ENCODE measurements at regions not wholly inside any gene's neighbourhood (a gene's known extent, or its start where the extent isn't known, plus 50 kb on each side); places are given as distances from the start of the nearest gene placed in this dataset.

- no peaks in the 10 kb centered on the region for H3K36me3 ChIP-seq (ENCODE audit: insufficient read depth, low read length)
- no peaks in the 10 kb centered on the region; the same call in 1 of the 2 replicates for H3K9me3 ChIP-seq (ENCODE audit: insufficient read depth, low read depth, low read length)
- H2AFZ ChIP-seq (ENCODE audit: low read length): no peak overlapping the region
- TF ChIP-seq CTCF (conservative IDR thresholded peaks at IDR 0.05; ENCODE audit: low read length) (no peak), EZH2phosphoT487 (IDR thresholded peaks at IDR 0.05; ENCODE audit: borderline replicate concordance) (no peak)
- no peaks in the 10 kb centered on the region for H3K27me3 ChIP-seq (ENCODE audit: insufficient read depth, low read length, poor library complexity, severe bottlenecking)
- H3F3A ChIP-seq (ENCODE audit: low read depth): no peaks in the 10 kb centered on the region
- H3K4me3 ChIP-seq (ENCODE audit: low read length, poor library complexity, severe bottlenecking): no peak overlapping the region
- no peaks in the 10 kb centered on the region for H3K4me1 ChIP-seq (ENCODE audit: insufficient read depth, low read length, poor library complexity, severe bottlenecking)
- no peaks in the 10 kb centered on the region for H3K79me2 ChIP-seq (ENCODE audit: insufficient read depth, low read length)
- no peak overlapping the region for H3K9ac ChIP-seq (ENCODE audit: low read depth, low read length, poor library complexity, severe bottlenecking)
- no peak overlapping the region for H3K4me2 ChIP-seq (ENCODE audit: low read depth, low read length, poor library complexity, severe bottlenecking)
- H3K9me2 ChIP-seq (replicated peaks; ENCODE audit: low read depth, low read length): no peaks in the 10 kb centered on the region
- H4K20me1 ChIP-seq (ENCODE audit: insufficient read depth, low read length, poor library complexity, severe bottlenecking): no peaks in the 10 kb centered on the region
Observed at GRCh38 chr7:4399596-4399995, 282.5 kb upstream of the FOXK1 start.

GRCh38 chr7:4406288-4407058, 275.6 kb upstream of the FOXK1 start:
- Histone ChIP-seq H3K4me2 (ENCODE audit: low read depth, low read length, poor library complexity, severe bottlenecking) (no peak overlapping the region), H3K9me3 (ENCODE audit: insufficient read depth, low read depth, low read length) (no peaks in the 10 kb centered on the region), H3K9me2 (replicated peaks; ENCODE audit: low read depth, low read length) (no peaks in the 10 kb centered on the region), H3K9ac (ENCODE audit: low read depth, low read length, poor library complexity, severe bottlenecking) (no peak overlapping the region), H3K4me3 (ENCODE audit: low read length, poor library complexity, severe bottlenecking) (no peak overlapping the region), H2AFZ (ENCODE audit: low read length) (no peak overlapping the region), H3K27me3 (ENCODE audit: insufficient read depth, low read length, poor library complexity, severe bottlenecking) (no peaks in the 10 kb centered on the region), H3K4me1 (ENCODE audit: insufficient read depth, low read length, poor library complexity, severe bottlenecking) (no peaks in the 10 kb centered on the region), H3K36me3 (ENCODE audit: insufficient read depth, low read length) (no peaks in the 10 kb centered on the region), H3F3A (ENCODE audit: low read depth) (no peaks in the 10 kb centered on the region), H3K79me2 (ENCODE audit: insufficient read depth, low read length) (no peaks in the 10 kb centered on the region), H4K20me1 (ENCODE audit: insufficient read depth, low read length, poor library complexity, severe bottlenecking) (no peaks in the 10 kb centered on the region)
- TF ChIP-seq CTCF (conservative IDR thresholded peaks at IDR 0.05; ENCODE audit: low read length) (no peak), EZH2phosphoT487 (IDR thresholded peaks at IDR 0.05; ENCODE audit: borderline replicate concordance) (no peak)

- Histone ChIP-seq H4K20me1 (ENCODE audit: insufficient read depth, low read length, poor library complexity, severe bottlenecking) (no peaks in the 10 kb centered on the region), H3F3A (ENCODE audit: low read depth) (no peaks in the 10 kb centered on the region), H3K4me2 (ENCODE audit: low read depth, low read length, poor library complexity, severe bottlenecking) (no peak overlapping the region), H3K27me3 (ENCODE audit: insufficient read depth, low read length, poor library complexity, severe bottlenecking) (no peaks in the 10 kb centered on the region), H3K4me1 (ENCODE audit: insufficient read depth, low read length, poor library complexity, severe bottlenecking) (no peaks in the 10 kb centered on the region), H3K9me3 (ENCODE audit: insufficient read depth, low read depth, low read length) (no peaks in the 10 kb centered on the region), H3K79me2 (ENCODE audit: insufficient read depth, low read length) (no peaks in the 10 kb centered on the region), H3K9me2 (replicated peaks; ENCODE audit: low read depth, low read length) (no peaks in the 10 kb centered on the region), H3K36me3 (ENCODE audit: insufficient read depth, low read length) (no peaks in the 10 kb centered on the region), H2AFZ (ENCODE audit: low read length) (no peak overlapping the region), H3K4me3 (ENCODE audit: low read length, poor library complexity, severe bottlenecking) (no peak overlapping the region), H3K9ac (ENCODE audit: low read depth, low read length, poor library complexity, severe bottlenecking) (no peak overlapping the region)
- TF ChIP-seq CTCF (conservative IDR thresholded peaks at IDR 0.05; ENCODE audit: low read length): no peak
- TF ChIP-seq EZH2phosphoT487 (IDR thresholded peaks at IDR 0.05; ENCODE audit: borderline replicate concordance): no peak
Observed at GRCh38 chr7:4409946-4410345, 272.1 kb upstream of the FOXK1 start.

Data from Loucy (cell line).